CD4-positive, alpha-beta T cell treated with Interleukin-1 beta for 1 hour (primary cell): ENCODE measurements at regions not wholly inside any gene's neighbourhood (a gene's known extent, or its start where the extent isn't known, plus 50 kb on each side); places are given as distances from the start of the nearest gene placed in this dataset.

Experiments
- DNase-seq, 2 donors: peaks; one replicate each; pipeline ENCODE4 v3.0.0-alpha.2; 2020 to 2022

DNA sequence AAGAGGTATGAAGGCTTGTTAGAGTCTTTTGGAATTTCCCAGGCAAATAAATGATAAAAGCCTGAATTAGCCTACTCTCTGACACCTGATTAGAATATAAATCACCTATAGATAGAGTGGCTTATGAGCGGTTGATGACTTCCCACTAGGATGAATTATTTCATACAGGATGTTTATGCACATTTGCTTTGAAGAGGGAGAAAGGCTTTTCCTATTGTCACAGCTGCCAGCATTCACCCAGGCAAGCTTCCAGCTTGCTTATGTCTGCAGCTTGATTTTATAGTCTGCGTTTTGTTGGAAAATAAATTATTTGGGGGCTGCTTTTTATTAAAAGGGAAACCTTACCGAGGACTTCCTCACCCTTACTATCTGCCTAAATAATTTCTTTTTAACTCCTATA is 51.3 kb upstream of the EIF2S2 start:
- DNase-seq: no peak

DNA sequence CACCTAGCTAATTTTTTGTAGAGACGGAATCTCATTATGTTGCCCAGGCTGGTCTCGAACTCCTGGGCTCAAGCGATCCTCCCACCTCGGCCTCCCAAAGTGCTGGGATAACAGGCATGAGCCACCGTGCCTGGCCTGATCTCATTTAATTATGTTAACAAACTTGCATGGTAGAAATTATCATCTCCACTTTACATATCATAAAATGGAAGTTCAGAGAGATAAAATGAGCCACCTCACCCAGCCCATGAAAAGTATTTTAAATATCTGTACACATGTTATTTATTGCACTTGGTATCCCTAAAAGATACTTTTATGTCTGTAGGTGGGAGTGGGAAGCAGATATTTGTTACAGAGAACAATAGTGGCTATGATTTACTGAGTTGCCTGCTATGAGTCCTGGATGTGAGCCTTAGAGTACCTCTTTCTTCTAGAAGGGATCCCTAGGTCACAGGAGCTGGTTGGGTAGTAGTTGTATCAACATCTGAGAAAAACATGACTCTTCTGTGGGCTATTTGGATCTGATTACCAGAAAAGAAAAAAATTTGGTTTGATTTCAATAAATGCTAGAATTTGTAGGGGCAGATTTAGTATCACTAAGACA is 52.4 kb upstream of the EIF2S2 start:
- DNase-seq: no peak

DNA sequence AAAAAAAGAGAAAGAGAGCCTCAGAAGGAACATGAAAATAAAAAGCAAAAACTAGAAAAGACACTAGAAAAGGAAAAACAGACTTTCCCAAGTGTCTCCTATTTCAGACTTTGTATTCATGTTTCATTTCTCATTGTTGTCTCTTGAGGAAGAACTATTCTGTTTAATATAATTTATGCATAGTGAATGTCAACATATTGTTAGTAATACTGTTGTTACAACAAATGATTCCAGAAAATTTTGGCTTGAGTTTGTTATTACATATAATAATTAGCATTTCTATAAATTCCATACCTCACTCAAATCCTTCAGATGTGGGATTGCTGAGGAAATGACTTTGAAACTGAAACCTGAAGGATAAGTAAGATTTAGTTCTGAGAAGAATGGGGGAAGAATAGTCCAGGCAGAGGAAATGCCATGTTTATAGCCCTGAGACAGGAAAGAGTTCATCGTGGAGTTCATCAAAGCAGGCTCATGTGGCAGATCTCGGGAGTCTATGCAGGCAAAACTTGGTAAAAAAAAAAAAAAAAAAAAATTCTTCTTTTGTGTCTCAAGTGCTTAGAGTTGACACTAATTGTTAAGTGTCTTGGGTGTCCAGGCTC is 53.1 kb upstream of the EIF2S2 start:
- DNase-seq: no peak

DNA sequence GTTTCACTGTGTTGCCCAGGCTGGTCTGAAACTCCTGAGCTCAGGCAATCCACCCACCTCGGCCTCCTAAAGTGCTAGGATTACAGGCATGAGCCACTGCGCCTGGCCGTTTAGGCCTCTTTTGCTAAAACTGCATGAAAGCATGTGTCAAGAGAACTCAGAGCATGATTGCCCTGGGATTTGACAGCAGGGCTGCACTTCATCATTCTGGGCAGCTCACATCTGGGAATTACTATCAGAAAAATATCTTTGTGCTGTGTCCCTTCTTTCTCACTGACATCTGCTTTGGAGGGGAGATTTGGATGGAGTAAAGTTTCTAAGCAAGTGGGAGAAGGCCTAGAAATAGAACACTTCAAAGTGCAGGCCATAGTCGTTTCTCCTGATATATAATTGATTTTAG is 59.6 kb upstream of the EIF2S2 start:
- DNase-seq: no peak

DNA sequence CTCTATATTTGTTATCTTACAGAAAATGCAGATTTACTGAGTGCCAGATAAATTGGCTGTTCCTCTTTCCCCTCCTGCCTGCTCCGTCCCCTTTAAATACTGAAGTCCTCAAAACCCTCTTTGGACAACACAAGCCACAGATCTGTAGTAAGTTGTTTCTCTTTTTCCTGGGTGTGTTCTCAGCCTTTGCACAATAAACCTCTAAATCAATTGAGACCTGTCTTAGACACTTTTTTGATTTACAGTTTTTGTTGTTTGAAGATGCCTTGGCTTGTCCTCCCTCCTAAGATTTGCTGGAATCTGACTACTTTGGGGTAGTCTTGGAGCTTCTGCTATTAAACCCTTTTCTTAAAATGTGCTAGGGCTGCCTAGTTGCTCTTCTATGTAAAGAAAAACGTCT is 60.9 kb upstream of the EIF2S2 start:
- DNase-seq: no peak

DNA sequence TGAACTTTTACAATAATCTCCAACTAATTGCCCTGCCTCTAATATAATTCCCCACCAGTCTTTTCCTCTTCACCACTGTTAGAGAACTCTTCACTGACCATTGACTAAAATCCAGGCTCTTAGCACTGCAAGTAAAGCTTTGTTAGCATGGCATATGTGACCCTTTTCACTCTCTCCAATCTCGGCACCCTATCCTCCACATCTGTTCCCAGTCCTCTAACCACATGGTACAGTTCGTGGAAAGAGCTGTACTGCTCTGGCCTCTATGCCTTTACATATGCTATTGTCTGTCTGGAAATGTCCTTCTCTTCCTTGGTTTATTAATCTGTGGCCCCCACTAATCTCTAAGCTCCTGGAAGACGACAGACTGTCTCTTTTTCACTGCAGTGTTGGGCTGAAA is 63.0 kb upstream of the EIF2S2 start:
- DNase-seq: no peak

DNA sequence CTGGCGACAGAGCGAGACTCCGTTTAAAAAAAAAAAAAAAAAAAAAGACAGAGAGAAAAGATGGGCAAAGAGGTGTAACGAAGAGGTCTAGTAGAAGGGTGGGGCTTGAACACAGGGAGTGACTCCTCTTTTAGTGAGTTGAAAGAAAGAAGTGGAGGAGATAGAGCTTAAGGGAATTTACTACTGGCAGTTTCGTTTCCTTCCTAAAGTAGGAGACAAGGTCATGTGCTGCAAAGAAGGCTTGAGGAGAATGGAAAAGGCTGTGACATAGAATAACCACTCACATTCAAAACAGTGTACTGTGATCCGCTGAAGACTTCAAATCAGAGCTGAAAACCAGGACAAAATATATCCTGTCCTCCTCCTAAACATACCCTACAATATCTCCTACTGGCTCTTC is 63.8 kb upstream of the EIF2S2 start:
- DNase-seq: no peak

DNA sequence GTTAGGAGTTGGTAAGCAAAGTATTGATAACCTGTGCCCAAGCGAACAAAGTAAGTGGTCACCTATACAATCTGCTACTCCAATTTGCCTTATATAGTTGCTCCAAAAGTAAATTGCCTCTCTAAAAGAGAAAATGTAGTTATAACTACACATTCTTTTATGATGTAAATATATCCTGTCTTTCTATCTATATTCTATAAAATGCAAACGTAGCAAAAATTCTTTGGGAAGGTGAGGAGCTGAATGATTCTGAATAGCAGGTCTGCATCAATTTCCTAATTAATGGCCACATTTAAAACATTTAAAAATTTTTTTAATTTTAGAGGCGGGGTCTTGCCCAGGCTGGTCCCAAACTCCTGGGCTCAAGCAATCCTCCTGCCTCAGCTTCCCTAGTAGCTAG is 64.2 kb upstream of the ASIP start:
- DNase-seq: no peak

DNA sequence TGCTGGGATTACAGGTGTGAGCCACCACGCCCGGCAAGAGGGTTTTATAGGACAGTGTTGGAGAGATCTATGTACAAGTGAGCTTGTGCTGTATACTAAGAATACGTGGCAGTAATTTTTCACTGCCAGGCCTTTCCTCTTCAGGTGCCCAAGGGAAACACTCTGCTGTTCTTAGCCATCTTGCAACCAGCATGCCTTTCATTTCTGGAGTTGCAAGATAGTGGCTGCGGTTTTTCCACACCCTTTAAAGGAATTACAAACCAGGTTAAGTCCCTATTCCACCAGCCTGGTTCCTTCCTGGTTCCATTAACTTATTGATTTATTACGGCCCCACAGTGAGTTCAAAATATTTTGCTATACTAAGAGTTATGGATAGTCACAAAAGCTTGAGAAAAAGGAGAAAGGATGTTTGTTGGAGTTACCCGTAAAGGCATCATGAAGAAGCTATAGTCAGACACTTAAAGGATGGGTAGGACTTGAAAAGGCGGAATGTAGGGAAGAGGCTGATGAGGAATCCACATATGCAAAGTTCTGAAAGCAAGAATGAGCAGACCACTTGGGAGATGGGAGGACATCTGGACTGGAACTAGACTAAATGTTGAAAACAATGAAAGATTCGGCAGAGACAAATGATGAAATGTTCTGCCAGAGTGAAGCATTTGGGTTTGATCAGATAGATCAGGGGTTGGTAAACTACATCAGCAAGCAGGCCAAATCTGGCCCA is 61.4 kb upstream of the ASIP start:
- no peak for DNase-seq

DNA sequence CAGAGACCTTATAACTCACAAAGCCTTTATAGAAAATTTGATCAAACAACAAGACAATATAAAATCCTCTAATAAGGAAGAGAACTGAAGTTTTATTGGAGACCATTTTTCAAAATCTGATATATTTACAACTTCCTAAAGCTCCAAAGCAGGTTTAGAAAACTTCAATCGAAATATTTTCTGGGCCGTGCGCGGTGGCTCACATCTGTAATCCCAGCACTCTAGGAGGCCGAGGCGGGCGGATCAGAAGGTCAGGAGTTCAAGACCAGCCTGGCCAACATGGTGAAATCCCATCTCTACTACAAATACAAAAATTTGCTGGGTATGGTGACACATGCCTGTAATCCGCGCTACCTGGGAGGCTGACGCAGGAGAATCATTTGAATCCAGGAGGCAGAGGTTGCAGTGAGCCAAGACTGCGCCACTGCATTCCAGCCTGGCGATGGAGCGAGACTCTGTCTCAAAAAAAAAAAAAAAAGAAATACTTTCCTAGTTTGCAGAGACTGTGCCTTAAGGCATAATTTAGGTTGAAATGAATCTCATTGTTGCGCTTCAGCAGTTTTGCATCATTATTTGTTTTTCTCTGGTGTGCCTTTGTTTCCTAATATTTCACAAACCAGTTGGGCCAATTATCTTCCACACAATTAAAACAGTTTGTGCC is 60.6 kb upstream of the ASIP start:
- no peak for DNase-seq

DNA sequence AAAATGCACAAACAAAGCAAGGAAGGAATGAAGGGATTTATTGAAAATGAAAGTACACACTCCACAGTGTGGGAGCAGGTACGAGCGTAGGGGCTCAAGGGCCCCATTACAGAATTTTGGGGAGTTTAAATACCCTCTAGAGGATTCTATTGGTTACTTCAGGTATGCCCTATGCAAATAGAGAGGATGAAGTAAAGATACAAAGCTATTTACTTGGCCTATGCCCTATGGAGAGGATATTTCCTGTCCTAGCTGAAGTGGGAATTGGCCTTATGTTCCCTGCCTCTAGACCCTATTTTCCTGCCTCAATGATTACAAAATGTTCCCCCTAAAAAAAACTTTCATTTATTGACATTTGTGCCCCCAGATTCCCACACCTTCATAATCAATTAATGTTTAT is 59.7 kb upstream of the ASIP start:
- DNase-seq: no peak

DNA sequence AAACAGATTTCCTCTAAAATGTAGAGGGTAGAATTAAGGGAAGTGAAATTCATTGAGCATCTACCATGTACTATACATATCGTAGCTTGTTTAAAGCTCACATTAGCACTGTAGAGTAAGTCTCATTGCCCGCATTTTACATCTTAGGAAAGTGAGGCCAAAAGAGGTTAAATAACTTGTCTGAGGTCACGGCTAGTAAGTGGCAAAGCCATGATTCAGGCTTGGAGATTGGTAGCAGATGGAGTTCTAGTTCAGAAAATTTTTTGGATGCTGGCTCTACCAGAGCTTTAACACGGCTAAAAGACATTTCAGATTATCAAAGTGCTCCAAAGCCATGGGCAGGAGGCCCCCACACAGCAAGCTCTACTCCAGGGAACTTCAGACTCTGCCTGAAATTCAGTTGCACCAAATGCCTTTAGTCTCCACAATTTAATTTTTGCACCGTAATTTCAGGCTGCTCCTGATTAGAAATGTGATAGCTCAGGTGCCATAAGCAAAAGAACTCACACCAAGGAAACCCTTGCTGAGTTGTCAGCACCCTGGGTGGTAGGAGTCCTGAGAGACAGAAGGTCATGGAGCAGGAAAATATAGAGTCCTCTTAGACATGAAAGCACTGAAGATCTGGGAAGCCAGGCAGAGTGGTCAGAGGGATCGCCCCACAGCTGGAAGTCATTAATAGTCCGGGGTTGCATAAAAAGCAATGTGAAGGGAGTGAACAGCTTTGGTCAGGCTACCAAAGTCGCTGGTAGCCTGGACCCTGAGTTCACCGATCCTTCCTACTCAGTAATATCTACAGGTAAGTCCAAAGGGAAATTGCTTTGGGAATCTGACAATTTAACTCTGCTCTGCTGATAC is 55.2 kb upstream of the ASIP start:
- no peak for DNase-seq

DNA sequence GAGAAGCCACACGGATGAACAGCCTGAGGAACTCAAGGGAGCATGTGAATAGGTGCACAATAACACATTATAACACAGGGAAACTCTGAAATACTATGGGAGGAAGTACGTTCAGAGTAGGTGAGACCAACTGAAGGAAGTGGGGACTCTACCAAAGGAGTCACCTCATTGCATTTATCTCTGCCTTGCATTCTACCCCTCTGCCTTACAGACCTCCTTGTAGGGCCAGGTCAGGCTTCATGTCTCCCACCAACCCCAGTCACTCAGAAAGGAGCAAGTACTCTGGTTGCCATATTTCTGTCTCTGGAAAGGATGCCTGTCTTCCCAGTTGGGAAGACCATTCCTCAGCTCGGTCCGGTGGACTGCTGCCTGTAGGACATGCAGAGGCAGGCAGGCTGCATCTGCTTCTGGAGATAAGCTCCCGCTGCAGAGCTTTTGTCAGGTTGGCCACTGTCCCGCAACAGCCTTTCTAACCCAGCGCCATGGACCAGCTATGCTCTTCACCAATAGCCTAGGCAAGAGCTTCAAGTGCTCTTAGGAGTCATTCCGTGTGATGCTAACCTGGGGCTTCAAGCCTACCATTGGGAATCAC is 51.6 kb upstream of the ASIP start:
- DNase-seq: no peak

DNA sequence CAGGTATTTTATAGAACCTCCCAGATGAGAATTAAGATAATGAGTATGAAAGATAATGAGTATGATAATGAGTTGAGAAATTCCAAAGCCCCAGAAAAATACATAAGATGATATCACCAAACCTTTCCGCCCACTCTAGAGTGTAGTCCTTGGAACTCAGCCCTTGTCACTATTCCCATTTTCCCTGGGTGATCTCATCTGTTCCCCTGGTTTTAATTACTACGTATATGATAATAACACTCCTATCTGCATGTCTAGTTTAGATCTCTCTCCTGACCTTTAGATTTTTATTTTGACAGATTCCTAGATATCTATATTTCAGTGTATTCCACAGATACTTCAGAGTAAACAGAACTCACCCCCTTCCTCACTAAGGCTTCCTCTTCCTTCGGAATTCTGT is 51.0 kb upstream of the ASIP start:
- DNase-seq: no peak

DNA sequence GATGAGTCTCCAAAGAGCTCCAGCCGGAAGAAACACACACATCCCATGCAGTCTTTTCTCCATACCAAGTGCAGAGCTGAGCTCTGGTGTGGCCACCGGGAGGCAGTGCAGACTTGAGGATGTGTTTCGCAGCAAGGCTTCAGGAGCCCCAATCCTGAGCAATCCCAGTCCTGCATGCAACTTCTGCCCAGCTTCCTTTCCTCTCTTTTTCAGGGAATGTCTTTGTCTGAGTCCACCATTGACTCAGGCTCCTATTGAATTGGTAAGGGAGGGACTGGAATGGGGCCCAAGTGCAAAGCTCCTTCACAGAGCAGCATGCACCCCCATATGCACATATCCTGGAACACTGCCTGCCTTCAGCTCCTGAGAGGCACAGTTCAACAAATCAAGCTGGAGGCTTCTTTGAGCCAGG is 50.5 kb upstream of the ASIP start:
- peak; percentile 12 to 36 for DNase-seq
